OCI-LY3 (cell line): ENCODE measurements at regions not wholly inside any gene's neighbourhood (a gene's known extent, or its start where the extent isn't known, plus 50 kb on each side); places are given as distances from the start of the nearest gene placed in this dataset.

Source experiments
- CTCF ChIP-seq: fragments of 200-600, 300-600 bp; sonication (generic); IDR thresholded peaks from 2 replicates; pipeline ENCODE4 v1.5.1; 2014; ENCODE audit warnings: antibody characterized with exemption, low read length, low read depth
- EZH2phosphoT487 ChIP-seq: fragments of 200-600 bp; shearing (Covaris generic); IDR thresholded peaks from 2 replicates; pipeline ENCODE4 v1.6.1; 2018; ENCODE audit warnings: antibody characterized with exemption, mixed run types, low read depth

- TF ChIP-seq CTCF (no peak), EZH2phosphoT487 (no peak)
These were observed 688.3 kb upstream of the LMCD1 start for GRCh38 chr3:7813365-7813764.
